ENCODE measurements at regions not wholly inside any gene's neighbourhood (a gene's known extent, or its start where the extent isn't known, plus 50 kb on each side); places are given as distances from the start of the nearest gene placed in this dataset.

DNA sequence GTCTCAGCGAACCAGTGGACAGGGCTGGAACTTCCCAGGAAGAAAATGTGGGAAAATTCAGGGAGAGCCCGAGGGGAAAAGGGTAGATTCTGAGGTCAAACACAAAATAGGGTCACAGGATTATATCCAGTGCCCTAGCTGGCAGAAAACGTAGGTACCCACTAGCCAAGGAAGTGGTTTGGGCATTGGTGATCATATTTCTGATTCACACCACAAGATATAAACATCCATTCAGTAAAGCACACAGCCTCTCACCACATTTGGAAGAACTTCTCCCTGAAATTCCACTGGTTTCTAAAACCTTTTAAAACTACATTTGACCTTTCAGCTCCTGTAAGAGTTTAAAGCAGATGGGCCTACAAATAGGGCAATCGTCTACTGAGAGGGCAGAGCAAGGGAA is 186.9 kb downstream of the TTC32 start:
- DNase-seq: no peak

DNA sequence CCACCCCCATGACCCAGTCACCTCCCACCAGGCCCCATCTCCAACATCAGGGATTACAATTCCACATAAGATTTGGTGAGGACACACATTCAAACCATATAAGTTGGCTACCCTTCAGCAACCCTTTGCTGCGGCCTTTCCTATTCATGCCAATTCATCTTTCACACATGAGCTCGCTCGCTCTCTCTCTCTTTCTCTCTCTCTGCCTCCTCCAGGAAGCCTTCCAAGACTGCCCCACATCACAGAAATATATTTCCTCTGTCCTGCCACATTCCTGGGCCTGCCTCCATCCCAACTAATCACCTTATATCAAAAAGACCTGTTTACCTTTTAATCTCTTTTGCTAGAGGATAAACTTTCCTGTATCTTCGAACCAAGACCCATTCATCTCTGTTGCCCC is 188.9 kb downstream of the TTC32 start:
- DNase-seq: no peak

DNA sequence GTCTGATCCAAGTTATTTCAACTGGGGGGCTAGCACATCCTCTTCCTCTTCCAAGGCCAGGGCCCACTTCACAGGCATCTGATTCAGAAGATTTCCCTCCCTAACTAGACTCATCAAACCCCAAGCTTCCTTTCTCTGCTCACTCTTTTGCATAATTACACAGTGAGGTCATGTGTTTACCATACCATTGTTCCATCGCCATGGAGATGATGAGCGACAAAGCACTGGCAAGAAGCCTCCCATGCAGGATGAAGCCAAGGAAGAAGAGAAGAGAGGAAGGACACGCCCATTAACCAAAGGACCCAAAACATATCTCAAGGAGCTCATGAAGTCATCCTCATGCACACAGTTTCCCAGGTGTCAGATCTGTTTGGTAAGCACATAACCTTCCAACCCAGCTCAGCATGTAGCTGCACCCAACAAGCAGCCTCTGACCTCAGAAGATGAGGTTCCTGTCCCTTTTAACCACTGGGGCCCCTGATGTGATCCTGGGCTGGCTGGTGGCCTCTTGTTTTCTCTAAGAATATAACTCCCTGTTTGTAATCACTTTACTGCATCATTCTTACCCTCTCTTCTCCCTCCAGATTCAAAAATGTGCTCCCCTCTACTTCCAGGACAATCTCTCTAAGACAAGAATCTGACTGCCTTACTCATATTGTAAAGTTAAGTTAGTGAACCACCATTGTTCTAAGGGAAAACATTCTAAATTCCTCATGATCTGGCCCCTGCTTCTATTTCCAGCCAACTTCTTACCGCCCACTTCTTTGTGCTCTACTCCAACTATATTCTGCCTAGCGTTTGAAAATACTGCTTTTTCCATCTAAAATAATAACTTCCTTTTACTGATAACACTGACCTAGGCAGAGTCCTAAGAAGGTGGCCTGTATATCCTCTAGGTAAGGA is 190.1 kb downstream of the TTC32 start:
- peak; percentile 94 for DNase-seq

DNA sequence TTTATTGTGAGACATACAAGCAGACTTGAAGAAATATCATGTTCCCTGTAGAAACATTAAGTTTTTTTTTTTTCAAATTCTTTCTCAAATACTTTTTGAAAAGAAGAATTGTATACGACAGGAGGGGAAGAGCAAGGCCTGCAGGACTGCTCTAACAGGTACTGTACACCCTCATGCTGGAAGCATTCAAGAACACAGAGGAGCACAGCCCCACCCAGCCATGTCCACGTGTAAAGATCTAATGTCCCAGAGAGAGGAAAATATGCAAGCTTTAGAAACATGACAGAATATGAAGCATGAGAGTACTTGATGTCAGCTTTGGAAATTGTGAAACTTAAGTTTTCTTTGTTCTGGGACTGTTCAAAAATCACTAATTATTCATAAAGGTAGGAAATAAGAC is 191.6 kb downstream of the TTC32 start:
- no peak for DNase-seq

DNA sequence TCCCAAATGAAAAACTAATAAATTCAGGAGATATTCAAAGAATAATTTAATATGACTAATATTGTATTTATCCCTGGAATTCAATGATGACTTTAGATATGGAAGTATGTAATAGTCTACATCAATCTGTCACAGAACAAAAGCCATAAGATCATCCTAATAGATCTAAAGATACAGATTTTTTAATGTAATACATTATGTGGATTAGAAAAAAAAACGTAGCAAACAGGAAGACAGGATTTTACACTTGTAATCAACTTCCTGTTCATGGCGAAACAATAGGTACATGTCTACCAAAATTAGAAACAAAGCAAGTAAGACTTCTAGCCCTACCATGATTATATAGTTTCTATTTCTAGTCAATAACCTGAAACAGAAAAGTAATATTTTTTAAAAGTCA is 192.2 kb downstream of the TTC32 start:
- DNase-seq: no peak

GRCh38 chr2:19708776-19709175 is 193.0 kb downstream of the TTC32 start:
- DNase-seq: no peak

- DNase-seq: no peak
Observed at GRCh38 chr2:19706332-19706731, 195.5 kb downstream of the TTC32 start.

DNA sequence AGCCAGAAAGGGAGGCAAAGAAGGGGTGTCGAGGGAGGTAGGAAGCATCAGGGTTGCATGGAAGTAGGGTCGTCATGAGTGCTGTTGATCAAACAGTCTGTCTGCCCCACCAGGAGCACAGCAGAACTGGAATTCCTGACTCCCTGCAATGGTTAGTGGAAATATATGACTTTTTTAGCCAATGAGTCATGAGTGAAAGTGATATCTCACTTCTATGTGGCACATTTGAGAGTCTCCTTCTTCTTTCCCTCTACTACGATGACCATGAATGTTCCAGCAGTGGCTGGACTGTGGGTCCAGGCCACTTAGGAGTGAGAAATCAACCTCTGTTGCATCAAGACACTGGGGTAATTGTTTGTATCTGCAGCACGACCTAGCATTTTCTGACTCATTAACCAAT is 199.5 kb downstream of the TTC32 start:
- DNase-seq: peak; percentile 10

DNA sequence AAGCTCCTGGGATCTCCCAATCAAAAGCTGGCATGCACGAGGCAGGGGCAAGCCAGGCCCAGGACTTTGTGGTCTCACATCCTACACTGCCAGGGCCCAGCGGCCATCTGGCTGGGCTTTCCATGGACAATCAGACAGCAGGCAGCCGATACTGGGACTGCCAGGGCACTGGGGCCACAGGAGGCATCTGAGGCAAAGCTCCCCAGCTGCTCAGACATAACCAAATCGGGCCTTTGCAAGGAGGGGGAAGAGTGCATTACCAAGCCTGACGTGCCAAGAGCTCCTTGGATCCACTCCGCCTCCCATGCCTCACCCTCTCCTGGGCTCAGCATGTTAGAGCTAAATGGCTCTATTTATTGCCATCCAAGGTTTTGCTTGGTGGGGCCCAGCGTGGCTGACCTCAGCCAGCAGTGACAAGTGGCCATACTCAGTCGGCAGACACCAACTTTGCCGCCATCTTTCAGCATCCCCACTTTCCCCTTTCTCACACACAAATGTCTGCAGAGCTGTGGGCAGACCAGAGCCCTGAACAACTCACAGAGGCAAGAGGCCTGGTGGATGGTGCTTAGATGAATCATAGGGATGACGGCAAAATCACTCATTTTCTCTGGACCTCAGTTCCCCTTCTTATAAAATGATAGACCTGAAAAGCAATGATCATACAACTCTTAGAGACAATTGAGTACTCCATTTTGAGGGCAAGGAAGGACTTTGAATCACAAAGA is 200.8 kb downstream of the TTC32 start:
- DNase-seq: no peak

GRCh38 chr2:19697131-19697530 is 204.7 kb downstream of the TTC32 start:
- DNase-seq: no peak

DNA sequence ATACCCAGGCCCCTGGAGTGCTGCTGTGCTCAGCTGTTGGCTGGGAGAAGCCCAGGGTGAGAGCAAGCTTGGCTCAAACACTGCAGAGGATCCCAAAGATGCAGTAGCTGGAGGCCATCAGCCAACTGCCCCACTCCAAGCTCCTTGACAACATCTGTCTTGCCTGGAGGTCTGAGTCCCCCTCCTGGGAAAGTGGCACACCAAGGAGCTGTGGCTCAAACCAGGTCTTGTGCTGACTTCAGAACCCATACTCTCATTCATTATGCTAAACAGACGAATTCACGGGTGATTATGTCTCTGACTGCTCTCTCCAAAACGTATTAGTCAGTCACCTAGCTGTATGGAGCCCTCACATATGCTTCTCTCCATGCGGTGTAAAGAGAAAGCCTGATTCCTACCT is 206.1 kb downstream of the TTC32 start:
- DNase-seq: no peak

DNA sequence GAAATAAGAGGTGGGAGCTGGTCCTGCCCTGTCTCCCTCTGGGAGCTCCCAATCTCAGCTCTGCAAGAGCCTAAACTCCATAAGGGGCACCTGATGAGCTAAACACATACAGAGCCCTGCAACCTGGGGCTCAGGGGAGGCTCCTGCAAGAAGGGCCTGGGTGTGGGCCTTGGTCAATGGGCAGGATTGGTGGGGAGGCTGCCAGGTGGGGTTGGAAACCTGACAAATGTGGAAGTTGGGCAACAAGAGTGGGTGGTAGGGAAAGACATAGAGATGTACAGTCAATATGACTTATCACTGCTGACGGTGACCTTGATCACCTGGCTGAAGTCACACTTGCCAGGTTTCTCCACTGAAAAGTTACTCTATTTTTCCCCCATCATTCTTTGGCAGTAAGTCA is 209.9 kb downstream of the TTC32 start:
- no peak for DNase-seq

GRCh38 chr2:19690429-19690828 is 211.4 kb downstream of the TTC32 start:
- no peak for DNase-seq

DNA sequence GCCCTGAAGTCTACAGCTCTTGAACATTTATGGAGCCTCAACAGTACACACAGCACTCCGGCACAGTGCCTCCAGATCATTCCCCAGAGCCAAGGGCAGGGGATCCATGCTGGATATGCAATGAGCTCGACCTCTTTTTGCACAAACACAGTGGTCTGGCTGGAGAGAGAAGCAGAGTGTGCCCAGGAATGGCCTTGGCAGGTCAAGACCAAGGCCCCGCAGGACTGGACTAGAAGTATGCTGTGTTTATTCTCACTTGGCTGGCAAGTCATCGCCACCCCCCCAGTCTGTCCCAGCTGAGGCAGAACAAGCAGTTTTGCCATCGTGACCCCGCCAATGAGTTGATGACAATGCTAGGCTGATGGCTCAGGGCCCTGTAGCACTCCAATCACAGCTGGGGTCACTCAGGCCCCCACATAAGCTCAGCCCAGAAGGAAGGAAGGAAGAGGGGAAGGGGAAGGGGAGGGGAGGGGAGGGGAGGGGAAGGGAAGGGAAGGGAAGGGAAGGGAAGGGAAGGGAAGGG is 212.1 kb downstream of the TTC32 start:
- no peak for DNase-seq

DNA sequence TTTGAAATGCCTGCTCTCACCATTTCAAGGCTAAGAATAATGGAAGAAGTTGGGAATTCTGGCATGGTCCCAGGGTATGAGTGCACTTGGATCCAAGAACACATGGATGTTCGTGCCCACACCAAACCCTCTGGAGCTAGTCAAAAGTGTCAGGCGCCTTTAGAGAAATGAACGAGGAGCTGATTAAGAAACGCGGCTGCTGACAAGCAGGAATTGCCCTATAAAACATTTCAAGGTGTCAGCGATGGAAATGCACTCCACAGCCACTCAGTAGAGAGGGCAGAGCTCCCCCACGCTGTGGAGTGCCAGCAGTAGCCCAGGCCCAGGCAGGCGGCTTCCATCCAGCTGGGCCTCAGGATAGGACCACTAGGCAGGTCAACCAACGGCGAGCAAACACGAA is 213.7 kb downstream of the TTC32 start:
- no peak for DNase-seq

- no peak for DNase-seq
Observed at GRCh38 chr2:19687017-19687659, 214.6 kb downstream of the TTC32 start.

- DNase-seq: no peak
Observed at GRCh38 chr2:19686439-19686838, 215.3 kb downstream of the TTC32 start.

DNA sequence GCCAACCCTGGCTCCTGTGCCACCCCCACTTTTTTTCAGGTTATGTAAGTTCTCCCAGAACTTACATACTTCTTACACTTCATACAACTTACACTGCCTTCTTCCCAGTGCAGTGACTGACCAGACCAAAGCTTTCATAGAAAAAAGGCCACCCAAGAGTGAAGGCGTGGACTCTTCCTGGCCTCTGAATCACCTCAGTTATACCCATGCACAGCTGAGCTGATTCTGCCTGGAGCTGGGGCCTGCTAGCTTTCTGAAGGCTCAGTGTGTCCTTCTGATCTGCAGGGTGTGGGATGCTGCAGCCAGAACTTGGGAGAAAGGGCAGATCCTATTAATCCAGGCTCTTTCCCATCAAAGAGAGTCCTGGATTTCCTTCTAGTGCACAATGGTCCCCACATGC is 216.1 kb downstream of the TTC32 start:
- no peak for DNase-seq

DNA sequence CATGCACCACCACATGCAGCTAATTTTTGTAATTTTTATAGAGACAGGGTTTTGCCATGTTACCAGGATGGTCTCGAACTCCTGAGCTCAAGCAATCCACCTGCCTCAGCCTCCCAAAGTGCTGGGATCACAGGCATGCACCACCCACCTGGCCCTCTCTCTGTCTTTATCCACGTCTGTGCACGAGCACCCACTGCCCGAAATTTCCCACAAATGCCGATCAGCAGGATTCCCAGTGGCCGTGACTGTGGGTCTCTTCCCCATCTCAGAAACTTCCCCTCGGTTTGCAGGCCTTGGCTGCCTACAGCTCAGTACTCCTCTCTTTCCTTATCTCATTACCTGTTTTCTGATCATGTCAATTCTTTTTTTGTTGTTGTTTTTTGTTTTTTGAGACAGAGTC is 217.3 kb downstream of the TTC32 start:
- no peak for DNase-seq

DNA sequence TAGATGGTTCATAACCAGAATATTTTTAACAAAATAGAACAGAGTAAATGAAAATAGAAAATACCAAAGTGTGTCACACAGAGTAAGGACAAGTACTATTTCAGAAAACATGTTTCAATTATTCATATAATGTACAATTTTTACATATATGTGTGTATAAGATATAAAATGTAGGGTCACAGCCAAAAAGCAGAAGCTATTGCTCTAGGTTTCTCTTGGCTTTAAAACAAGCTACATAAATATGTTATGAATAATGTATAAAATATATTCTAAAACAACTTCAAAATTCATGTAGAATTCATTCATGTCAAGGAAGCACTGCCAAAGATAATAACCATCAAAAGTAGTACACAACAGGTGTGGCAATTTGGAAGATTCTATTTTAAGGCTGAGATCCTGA is 218.2 kb downstream of the TTC32 start:
- DNase-seq: no peak

DNA sequence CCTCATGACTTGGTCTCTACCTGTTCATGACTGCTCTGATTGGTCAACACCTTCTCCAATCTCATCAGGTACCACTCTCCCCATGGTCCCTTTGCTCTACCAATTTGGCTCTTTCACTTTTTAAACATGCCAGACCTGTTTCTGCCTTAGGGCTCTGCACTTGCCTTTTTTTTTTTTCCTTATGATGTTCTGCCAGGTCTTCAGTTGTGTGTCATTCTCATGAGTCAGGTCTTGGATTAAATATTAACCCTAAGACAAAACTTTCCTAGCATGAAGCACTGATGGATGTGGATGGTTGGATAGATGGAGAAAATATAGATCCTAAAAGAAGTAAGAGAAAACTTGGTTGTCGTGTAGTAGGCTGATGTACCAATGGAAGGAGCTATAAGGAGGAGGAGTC is 219.3 kb downstream of the TTC32 start:
- no peak for DNase-seq

DNA sequence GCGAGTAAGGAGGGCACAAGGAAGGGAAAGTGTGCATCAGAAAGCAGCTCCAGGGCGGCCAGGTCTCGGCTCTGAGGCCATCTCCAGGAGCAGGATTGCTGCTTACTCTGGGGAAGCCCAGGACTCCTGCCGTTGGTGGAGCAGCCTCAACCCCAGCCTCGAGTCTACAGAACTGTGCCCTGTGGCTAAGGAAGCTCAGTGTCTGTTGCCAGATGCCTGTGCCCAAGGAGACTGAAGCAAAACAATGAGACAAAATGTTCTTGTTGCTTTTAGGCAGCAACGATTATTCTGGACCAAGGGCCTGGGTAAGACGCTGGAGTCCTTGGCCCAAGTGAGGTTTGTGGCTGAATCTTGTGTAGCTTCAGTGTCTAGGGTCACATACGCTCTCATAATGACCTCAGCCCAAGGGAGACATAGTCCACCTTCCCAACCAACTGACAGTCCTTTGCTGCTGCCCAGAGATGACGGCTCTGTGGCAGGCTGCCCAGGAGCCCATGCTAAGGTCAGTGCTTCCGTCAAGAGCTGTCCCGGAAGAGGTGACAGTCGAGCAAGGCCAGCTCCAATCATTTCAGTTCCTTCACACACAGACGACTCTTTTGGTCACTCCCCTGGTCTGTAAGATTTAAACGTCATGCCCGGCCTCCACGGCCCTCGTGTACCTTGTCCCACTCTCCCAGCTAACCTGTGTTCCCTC is 223.8 kb downstream of the TTC32 start:
- no peak for DNase-seq

All from fibroblast of skin of abdomen (primary cell).